Lower lobe of right lung (tissue), 2 donors: ENCODE measurements at regions not wholly inside any gene's neighbourhood (a gene's known extent, or its start where the extent isn't known, plus 50 kb on each side); places are given as distances from the start of the nearest gene placed in this dataset.

Experiments
- ATAC-seq, 2 donors: fragments of 200-7000 bp; cut with Tn5 transposase; one replicate each; pipeline ENCODE4 v1.9.1; 2020 to 2022; ENCODE audit warnings: mild to moderate bottlenecking in 2 of 2, moderate library complexity in 2 of 2
- DNase-seq: peaks from one replicate; pipeline ENCODE4 v3.0.0-alpha.2; 2020
- H3K27ac ChIP-seq: fragments of 200-600 bp; one replicate; pipeline ENCODE4 v1.8.0; 2022
- H3K27me3 ChIP-seq: fragments of 200-600 bp; one replicate; pipeline ENCODE4 v1.8.0; 2022; ENCODE audit warnings: low read depth
- H3K36me3 ChIP-seq: fragments of 200-600 bp; one replicate; pipeline ENCODE4 v1.8.0; 2022; ENCODE audit warnings: mild to moderate bottlenecking
- H3K4me1 ChIP-seq: fragments of 200-600 bp; one replicate; pipeline ENCODE4 v1.8.0; 2022
- H3K4me3 ChIP-seq: fragments of 200-600 bp; one replicate; pipeline ENCODE4 v1.8.0; 2022; ENCODE audit warnings: mild to moderate bottlenecking
- H3K9me3 ChIP-seq: fragments of 200-600 bp; one replicate; pipeline ENCODE4 v1.8.0; 2022
- intact Hi-C: fragments of 100-400 bp; cut with DNase I; formaldehyde crosslinking; loops from one replicate; pipeline ENCODE4 v1.11.0; 2022
- TF ChIP-seq, protein P1 (sequence below): fragments of 200-600 bp; IDR thresholded peaks from one replicate; pipeline ENCODE4 v1.8.0; 2022; ENCODE audit warnings: antibody characterized with exemption, mild to moderate bottlenecking
- donor health status: DM: no; HTN: yes; CAD: no; lungs with severe emphysema.

DNA sequence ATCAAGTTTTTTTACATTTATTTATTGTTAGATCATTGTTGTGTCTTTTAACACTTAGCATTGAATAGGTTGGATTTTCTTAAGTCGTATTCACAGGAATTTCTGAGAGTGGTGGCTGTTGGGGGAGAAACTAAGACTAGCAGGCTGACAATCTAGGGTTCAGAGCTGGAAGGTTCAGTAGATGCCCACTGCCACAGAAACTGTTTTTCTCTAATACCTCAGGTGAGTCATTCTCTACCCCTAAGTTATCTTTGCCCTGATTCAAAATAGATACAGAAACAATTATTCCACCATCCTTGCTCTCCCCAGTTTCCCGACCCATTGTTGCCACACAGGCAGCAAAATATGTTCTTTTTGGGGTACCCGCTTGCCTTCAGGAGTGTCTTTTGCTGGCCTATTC is 870.8 kb upstream of the ID2 start:
- ATAC-seq (no peak), DNase-seq (no peak)
- H3K9me3 ChIP-seq, result no peaks in the 10 kb centered on the region
- TF ChIP-seq, protein P1, sequence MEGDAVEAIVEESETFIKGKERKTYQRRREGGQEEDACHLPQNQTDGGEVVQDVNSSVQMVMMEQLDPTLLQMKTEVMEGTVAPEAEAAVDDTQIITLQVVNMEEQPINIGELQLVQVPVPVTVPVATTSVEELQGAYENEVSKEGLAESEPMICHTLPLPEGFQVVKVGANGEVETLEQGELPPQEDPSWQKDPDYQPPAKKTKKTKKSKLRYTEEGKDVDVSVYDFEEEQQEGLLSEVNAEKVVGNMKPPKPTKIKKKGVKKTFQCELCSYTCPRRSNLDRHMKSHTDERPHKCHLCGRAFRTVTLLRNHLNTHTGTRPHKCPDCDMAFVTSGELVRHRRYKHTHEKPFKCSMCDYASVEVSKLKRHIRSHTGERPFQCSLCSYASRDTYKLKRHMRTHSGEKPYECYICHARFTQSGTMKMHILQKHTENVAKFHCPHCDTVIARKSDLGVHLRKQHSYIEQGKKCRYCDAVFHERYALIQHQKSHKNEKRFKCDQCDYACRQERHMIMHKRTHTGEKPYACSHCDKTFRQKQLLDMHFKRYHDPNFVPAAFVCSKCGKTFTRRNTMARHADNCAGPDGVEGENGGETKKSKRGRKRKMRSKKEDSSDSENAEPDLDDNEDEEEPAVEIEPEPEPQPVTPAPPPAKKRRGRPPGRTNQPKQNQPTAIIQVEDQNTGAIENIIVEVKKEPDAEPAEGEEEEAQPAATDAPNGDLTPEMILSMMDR, result no peak
- no peaks in the 10 kb centered on the region for H3K36me3 ChIP-seq
- H3K27ac ChIP-seq, result no peak overlapping the region
- no peaks in the 10 kb centered on the region for H3K4me1 ChIP-seq
- no peak overlapping the region for H3K4me3 ChIP-seq
- H3K27me3 ChIP-seq, result no peaks in the 10 kb centered on the region
- intact Hi-C loops, result no loop called here

DNA sequence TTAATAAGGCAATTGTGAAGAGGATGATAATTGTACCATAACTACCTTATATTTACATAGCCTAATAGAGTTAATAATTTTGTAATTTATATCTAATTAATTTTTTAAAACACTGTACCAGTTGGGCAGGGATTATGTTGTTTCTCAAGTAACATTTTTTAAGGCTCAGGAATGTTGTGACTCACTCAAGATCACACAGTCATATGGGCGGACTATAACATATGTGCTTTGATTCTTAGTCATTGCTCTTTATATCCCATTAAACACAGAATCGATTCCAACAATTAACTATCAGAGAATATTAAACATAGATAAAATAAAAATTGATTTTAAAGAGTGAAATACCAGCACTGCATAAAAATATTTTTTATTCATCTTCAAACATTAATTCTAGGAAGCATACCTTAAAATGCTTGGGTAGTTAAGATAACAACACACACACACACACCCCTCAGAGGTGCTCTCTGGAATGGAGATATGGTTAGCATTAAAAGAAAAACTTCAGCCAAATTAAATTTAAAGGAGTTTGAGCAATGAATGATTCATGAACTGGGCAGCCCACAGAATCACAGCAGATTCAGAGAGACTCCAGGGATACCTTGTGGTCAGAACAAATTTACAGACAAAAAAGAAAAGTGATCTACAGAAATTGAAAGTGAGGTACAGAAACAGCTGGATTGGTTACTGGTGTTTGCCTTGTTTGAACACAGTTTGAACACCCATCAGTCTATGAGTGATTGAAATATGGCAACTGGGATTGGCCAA is 869.4 kb upstream of the ID2 start:
- no peaks in the 10 kb centered on the region for H3K9me3 ChIP-seq
- no peaks in the 10 kb centered on the region for H3K36me3 ChIP-seq
- ATAC-seq (no peak), DNase-seq (no peak)
- H3K27me3 ChIP-seq, result no peaks in the 10 kb centered on the region
- H3K27ac ChIP-seq, result no peak overlapping the region
- intact Hi-C loops, result no loop called here
- H3K4me1 ChIP-seq, result no peaks in the 10 kb centered on the region
- no peak overlapping the region for H3K4me3 ChIP-seq
- TF ChIP-seq, protein P1, result no peak

DNA sequence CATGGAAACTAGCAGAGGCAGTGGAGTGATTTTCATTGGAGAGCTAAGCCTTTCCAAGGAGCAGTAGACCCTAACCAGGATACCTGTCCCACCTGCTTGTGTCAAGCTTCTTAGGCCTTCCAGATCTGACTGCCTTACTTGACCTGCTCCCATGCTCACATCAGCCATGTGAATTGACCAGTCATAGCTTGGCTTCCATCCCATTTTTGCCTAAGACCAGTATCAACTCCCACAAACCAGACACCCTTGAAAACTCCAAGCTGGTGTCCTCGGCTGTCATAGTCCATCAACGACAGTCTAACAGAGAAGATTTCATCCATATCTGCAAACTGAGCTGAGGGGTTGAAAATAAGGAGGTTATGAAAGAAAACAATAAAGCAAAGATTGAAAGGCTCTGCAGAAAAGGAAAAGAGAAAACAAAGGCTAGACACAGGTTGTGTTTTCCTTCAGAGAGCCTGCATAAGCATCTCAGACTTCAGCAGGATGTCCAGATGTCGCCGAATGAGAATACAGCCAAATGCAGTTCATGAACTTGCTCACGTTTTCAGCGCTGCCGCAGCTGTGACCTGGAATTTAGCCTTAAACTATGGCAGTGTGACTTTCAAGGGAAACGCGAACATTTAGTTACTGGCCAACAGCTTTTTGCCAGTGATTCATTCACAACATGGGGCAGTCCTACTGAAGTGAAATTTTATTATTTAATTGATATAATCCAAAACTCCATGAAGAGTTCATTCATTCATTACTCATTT is 868.1 kb upstream of the ID2 start:
- ATAC-seq, result no peak
- Histone ChIP-seq H3K36me3 (no peaks in the 10 kb centered on the region), H3K27me3 (no peaks in the 10 kb centered on the region), H3K4me3 (no peak overlapping the region), H3K9me3 (no peaks in the 10 kb centered on the region), H3K27ac (no peak overlapping the region), H3K4me1 (no peaks in the 10 kb centered on the region)
- no peak for DNase-seq
- TF ChIP-seq, protein P1, result no peak
- intact Hi-C loops, result no loop called here

DNA sequence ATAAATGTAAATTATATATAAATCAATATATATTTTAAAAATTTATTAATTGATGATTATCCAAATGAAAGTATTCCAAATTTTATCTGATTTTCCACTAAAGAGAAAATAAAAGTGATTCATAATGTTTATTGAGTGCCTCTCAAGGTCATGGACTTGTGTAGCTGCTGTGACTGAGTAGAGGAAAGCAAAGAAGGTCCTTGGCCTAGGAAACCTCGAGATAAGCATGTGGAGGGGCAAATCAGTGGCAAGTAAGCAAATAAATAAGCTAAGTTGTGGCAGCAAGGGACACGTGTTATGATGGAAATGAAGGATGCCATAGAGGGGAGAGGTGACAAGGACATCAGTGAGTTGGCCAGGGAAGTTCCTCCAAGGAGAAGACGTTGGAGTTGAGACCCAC is 866.1 kb upstream of the ID2 start:
- H3K27ac ChIP-seq, result no peak overlapping the region
- no peak overlapping the region for H3K4me3 ChIP-seq
- no peaks in the 10 kb centered on the region for H3K27me3 ChIP-seq
- H3K4me1 ChIP-seq, result no peaks in the 10 kb centered on the region
- DNase-seq (no peak), ATAC-seq (no peak)
- TF ChIP-seq, protein P1, result no peak
- intact Hi-C loops, result no loop called here
- no peaks in the 10 kb centered on the region for H3K9me3 ChIP-seq
- no peaks in the 10 kb centered on the region for H3K36me3 ChIP-seq

DNA sequence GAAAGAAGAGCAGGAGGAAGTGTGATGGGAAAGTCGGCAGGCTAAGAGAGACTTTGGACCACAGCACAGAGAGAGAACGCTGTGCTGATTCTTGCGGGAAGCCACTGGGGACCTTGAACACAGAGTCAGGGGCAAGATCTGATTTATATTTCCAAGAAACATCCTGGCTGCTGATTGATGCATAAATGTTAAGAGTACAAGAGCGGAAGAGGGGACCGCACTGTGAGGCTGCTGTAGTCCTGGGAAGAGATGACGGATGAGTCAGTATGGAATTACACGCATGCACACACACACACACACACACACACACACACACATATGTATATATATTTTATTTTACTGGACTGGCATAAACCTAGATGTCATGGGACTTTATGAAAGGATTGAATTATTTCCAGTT is 865.6 kb upstream of the ID2 start:
- Histone ChIP-seq H3K36me3 (no peaks in the 10 kb centered on the region), H3K27me3 (no peaks in the 10 kb centered on the region)
- intact Hi-C loops, result no loop called here

More for the DNA sequence above, 865.6 kb upstream of the ID2 start:
- H3K27ac ChIP-seq, result no peak overlapping the region
- no peaks in the 10 kb centered on the region for H3K9me3 ChIP-seq
- no peaks in the 10 kb centered on the region for H3K4me1 ChIP-seq
- H3K4me3 ChIP-seq, result no peak overlapping the region
- TF ChIP-seq, protein P1, result no peak
- no peak for DNase-seq
- ATAC-seq, result no peak
